Hepatic stellate cell (primary cell): ENCODE measurements at regions not wholly inside any gene's neighbourhood (a gene's known extent, or its start where the extent isn't known, plus 50 kb on each side); places are given as distances from the start of the nearest gene placed in this dataset.

Source experiments
- DNase-seq: peaks from one replicate; pipeline ENCODE4 v3.0.0; 2011; ENCODE audit warnings: low spot score

DNA sequence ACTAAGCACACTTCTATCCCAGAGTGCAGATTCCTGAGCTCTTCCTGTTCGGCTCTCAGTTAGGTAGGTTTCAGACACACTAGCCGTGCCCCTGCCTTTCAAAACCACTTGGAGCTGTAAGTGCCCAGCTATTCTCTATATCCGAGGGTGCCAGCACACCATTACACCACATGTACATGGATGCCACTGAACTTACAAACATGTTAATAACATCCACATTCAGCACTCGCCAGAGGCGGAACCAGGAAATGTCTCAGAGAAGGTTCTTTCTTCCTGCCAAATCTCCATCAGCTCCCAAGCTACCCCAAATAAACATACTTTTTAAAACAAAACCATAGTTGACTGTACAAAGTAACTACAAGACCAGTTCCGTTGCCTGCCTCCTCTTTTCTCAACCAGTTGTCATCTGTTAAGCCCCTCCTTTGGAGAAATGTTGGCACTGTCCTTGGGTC is 78.4 kb upstream of the CTTNBP2NL start:
- no peak for DNase-seq

- no peak for DNase-seq
Observed at GRCh38 chr1:112318263-112318662, 77.8 kb upstream of the CTTNBP2NL start.

DNA sequence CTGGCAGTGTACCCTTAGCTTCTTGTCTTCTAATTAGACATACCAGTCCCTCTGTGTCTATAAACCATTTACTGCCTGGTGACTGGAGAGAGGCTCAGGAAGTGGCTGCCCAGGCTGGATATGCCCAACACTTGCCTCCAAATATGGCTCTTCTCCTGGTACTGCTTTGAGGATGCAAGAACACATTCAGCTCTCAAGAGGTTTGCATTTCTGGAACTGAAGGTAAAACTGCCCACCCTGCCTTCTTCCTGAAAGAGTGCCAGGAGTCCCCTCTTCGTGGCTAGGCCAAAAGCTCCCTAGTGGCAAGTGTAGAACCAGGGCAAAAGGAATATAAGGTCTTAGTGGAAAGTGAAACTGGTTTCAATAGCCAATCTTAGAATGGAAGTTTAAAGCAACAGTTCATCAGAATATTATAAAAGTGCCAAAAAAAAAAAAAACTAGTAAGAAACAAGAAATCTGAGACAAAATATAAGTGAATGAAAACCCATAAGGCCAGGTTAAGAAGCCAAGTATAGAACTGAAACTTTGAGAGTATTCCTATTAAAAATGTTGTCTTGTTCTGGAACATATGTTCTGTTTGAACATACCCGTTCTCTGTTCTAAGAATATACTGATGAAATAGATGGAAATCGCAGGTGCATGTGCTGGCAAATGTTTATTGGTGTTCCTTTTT is 77.2 kb upstream of the CTTNBP2NL start:
- no peak for DNase-seq

DNA sequence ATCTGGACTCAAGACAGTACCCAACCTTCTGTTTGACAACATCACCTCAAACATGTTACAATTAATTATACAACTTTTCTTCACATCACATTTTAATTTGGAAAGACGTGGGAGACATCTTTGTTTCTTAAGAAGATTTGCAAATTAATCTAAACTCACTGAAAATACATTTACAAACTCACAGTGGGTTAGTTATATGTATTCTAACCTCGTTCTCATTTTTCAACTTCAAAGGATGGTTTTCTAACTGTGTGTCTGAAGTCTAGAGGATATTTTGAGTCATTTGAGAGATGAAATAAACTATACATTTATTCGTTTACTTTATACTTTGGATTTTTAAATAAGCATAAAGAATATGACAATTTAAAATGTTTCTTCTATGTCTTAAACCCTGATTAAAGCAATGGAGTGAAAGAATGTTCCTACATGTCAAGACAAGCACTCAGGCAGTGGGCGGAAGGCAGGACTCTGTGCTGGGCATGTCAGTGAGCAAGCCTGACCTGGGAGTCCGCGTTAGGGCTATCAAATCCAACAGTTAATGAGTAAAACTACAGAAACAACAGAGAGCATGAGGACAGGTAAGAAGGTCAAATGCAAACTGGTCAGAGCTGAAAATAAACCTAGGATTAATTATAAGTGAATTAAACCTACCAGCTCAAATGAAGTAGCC is 76.5 kb upstream of the CTTNBP2NL start:
- DNase-seq, result no peak

GRCh38 chr1:112320058-112320457 is 76.0 kb upstream of the CTTNBP2NL start:
- DNase-seq, result no peak

GRCh38 chr1:112322018-112322417 is 74.0 kb upstream of the CTTNBP2NL start:
- no peak for DNase-seq

GRCh38 chr1:112322983-112323678 is 72.9 kb upstream of the CTTNBP2NL start:
- DNase-seq, result no peak

GRCh38 chr1:112325504-112325903 is 70.5 kb upstream of the CTTNBP2NL start:
- DNase-seq, result no peak

DNA sequence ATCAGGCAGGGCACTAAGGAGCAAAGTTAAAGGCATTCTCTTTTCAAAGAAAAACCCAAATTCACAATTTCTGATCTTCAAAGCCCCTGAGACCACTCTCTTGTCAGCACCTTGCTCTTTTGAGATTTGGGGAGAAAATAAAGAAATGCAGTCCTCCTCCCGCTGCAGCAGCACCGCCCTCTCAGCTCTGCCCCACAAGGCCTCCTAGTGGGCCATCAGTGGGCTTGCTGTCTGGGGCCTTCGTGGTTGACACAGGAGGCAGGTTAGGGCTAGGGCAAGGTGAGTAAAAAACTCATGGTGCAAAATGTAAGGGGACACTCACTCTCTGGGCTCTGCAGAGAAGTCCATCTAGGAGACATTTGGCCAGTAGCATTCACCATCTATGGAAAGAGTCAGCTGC is 67.4 kb upstream of the CTTNBP2NL start:
- no peak for DNase-seq

- DNase-seq, result no peak
Observed at GRCh38 chr1:112332176-112333150, 63.6 kb upstream of the CTTNBP2NL start.

DNA sequence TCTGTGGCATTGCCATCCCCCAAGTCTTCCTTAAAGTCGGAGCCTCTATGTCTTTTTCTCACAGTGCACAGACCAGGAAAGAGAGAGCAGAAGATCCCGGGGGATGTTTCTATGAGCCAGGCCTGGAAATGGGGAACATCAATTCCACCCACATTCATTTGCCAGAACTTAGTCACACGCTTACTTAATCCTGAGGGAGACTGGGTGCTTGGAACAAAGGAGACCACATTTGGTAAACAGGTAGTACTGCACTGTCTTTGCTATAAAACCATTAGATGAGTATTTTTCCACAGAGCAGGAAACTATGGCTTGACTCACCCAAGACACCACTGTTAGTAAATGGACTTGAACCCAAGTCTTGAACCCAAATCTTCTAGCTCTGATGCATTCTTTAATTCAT is 60.7 kb upstream of the CTTNBP2NL start:
- DNase-seq, result no peak

- DNase-seq, result peak; percentile 34
Observed at GRCh38 chr1:112337028-112337531, 58.9 kb upstream of the CTTNBP2NL start.

DNA sequence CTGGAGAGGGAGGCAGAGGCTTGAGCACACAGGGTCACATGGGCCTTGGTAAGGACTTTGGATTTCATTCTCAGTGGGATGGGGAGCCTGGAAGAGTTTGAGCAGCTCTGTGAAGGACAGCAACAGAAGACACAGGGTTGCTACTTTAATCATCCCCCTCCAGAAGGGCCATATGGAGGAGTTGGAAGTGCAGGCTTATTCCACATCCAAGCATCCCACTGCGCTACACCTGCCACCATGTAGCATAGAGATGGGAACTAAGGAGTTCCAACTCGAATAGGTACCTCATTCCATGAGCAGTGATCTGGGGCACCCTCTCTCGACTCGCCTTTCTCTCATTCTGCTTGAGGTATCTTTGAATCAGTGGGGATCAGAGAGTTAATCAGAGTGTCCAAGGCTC is 54.0 kb upstream of the CTTNBP2NL start:
- no peak for DNase-seq

DNA sequence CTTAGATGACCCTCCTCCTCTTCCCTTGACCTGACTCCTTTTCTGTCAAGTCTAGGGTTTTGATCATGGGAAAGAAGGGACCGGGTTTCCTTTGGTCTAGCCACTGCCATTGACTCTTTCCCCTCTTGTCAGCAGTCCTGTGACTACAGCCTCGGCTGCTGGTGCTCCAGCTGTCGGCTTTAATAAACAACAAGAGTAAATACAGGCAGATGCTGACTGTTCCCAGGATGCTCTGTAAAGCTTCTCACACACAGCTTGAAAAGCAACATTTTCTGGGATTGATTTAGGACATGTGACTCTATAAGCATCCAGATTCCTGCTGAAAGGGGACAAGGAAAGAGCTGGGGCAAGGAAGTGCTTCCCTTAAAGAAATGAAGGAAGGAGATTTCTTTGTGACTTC is 53.5 kb upstream of the CTTNBP2NL start:
- no peak for DNase-seq

DNA sequence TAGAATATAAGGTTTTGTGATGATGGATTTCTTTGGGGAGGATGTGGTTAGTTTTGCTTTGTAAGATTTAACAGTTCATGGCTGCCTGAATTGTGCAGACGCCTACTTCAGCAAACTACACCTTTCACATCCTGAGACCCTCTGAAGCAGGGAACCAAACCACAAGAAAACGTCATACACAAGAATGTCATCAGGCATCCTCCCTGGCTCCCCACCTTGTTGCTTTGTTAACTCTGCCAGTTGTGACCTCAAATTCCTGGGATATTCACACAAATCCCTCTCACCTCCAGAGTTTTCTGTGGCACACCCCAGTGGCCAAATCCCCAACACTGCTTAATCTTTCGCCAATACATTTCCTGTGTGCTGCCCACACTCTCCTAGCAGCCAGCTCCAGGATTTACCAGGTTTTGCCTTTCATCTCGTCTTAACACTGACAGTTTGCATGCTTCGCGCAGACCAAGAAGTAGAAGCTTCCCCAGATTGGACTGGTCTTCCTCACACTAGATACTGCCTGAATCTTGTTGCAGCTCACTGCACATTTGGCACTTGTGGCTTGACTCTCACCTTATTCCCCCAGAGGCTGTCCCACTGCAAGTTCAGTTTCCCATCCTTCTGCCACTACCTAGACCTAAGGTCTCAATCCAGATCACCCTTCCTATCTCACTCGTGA is 51.1 kb upstream of the CTTNBP2NL start:
- no peak for DNase-seq
